OCI-LY7 (cell line): ENCODE measurements at regions not wholly inside any gene's neighbourhood (a gene's known extent, or its start where the extent isn't known, plus 50 kb on each side); places are given as distances from the start of the nearest gene placed in this dataset.

Source experiments
- EZH2phosphoT487 ChIP-seq: fragments of 200-600 bp; sonication (generic); IDR thresholded peaks from 2 replicates; pipeline ENCODE4 v1.6.1; 2018; ENCODE audit warnings: low read depth, borderline replicate concordance, mild to moderate bottlenecking, mixed run types, antibody characterized with exemption, low read length, moderate library complexity, mixed read lengths
- TF ChIP-seq, protein P1 (sequence below): fragments of 200-600 bp; sonication (generic); conservative IDR thresholded peaks from 2 replicates; pipeline ENCODE4 v1.5.1; 2014; ENCODE audit warnings: mild to moderate bottlenecking, antibody characterized with exemption, low read length, moderate library complexity, mixed read lengths

DNA sequence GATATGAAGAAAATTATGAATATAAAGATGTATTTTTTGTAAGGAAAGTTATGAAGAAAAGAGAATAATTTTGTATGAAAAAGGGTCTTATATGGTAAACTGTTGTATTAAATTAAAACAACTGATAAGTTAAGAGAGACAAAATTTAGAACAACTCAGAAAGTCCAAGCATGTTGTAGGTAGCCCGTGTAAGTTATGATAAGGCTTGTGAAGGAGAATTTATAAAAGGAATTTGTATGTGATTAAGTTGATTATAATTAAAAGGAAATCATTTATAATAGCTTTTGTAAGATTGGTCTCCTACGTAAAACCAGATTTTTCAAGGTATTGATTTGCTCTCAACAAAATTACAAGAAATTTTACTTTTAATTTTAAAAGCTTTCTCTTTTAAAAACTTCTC, 1579.3 kb downstream of the HACE1 start:
- TF ChIP-seq, protein P1, sequence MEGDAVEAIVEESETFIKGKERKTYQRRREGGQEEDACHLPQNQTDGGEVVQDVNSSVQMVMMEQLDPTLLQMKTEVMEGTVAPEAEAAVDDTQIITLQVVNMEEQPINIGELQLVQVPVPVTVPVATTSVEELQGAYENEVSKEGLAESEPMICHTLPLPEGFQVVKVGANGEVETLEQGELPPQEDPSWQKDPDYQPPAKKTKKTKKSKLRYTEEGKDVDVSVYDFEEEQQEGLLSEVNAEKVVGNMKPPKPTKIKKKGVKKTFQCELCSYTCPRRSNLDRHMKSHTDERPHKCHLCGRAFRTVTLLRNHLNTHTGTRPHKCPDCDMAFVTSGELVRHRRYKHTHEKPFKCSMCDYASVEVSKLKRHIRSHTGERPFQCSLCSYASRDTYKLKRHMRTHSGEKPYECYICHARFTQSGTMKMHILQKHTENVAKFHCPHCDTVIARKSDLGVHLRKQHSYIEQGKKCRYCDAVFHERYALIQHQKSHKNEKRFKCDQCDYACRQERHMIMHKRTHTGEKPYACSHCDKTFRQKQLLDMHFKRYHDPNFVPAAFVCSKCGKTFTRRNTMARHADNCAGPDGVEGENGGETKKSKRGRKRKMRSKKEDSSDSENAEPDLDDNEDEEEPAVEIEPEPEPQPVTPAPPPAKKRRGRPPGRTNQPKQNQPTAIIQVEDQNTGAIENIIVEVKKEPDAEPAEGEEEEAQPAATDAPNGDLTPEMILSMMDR, result no peak
- no peak for TF ChIP-seq EZH2phosphoT487
